ENCODE measurements at regions not wholly inside any gene's neighbourhood (a gene's known extent, or its start where the extent isn't known, plus 50 kb on each side); places are given as distances from the start of the nearest gene placed in this dataset.
"Not testable (repeated sequence)": the region's sequence is repeated elsewhere in the genome, so short reads cannot be mapped to it uniquely, and the experiment has no call there.

- DNase-seq, result no peak
These were observed 127.8 kb upstream of the CADM1 start for GRCh38 chr11:115632061-115632460.

GRCh38 chr11:115631609-115632008 is 127.4 kb upstream of the CADM1 start:
- no peak for DNase-seq

- DNase-seq, result no peak
These were observed 126.0 kb upstream of the CADM1 start for GRCh38 chr11:115630214-115630613.

GRCh38 chr11:115629456-115630015 is 125.3 kb upstream of the CADM1 start:
- DNase-seq, result no peak

- no peak for DNase-seq
These were observed 123.6 kb upstream of the CADM1 start for GRCh38 chr11:115627666-115628460.

GRCh38 chr11:115627071-115627470 is 122.9 kb upstream of the CADM1 start:
- no peak for DNase-seq

GRCh38 chr11:115626414-115626813 is 122.2 kb upstream of the CADM1 start:
- no peak for DNase-seq

GRCh38 chr11:115625502-115625901 is 121.3 kb upstream of the CADM1 start:
- DNase-seq, result no peak

- DNase-seq, result no peak
These were observed 119.8 kb upstream of the CADM1 start for GRCh38 chr11:115624065-115624464.

- no peak for DNase-seq
These were observed 118.8 kb upstream of the CADM1 start for GRCh38 chr11:115623021-115623451.

- DNase-seq, result no peak
These were observed 114.2 kb upstream of the CADM1 start for GRCh38 chr11:115618428-115618827.

- no peak for DNase-seq
These were observed 113.6 kb upstream of the CADM1 start for GRCh38 chr11:115617767-115618166.

- DNase-seq, result no peak
These were observed 112.8 kb upstream of the CADM1 start for GRCh38 chr11:115616971-115617370.

- DNase-seq, result no peak
These were observed 109.9 kb upstream of the CADM1 start for GRCh38 chr11:115613986-115614632.

- DNase-seq, result no peak
These were observed 108.8 kb upstream of the CADM1 start for GRCh38 chr11:115613004-115613403.

GRCh38 chr11:115612046-115612730 is 108.0 kb upstream of the CADM1 start:
- DNase-seq, result no peak

GRCh38 chr11:115611343-115611742 is 107.1 kb upstream of the CADM1 start:
- no peak for DNase-seq

GRCh38 chr11:115610908-115611307 is 106.7 kb upstream of the CADM1 start:
- no peak for DNase-seq

GRCh38 chr11:115610234-115610633 is 106.0 kb upstream of the CADM1 start:
- DNase-seq, result not testable (repeated sequence)

GRCh38 chr11:115608976-115609375 is 104.8 kb upstream of the CADM1 start:
- DNase-seq, result no peak

- no peak for DNase-seq
These were observed 103.5 kb upstream of the CADM1 start for GRCh38 chr11:115607621-115608221.

- no peak for DNase-seq
These were observed 102.4 kb upstream of the CADM1 start for GRCh38 chr11:115606498-115607220.

All from stimulated activated CD4-positive, alpha-beta T cell treated with anti-CD3 and anti-CD28 coated beads, Interleukin-1b, Interleukin-23, amount 100 ng/mL, for 48 hours (primary cell).